ENCODE measurements at regions not wholly inside any gene's neighbourhood (a gene's known extent, or its start where the extent isn't known, plus 50 kb on each side); places are given as distances from the start of the nearest gene placed in this dataset.

- no peaks in the 10 kb centered on the region for H4K20me1 ChIP-seq (ENCODE audit: insufficient read depth, low read length)
- no peak overlapping the region for H2AK9ac ChIP-seq (replicated peaks; ENCODE audit: low read depth, low read length, poor library complexity)
- DNase-seq (no peak), ATAC-seq (ENCODE audit: low read depth) (no peak)
- H3K18ac ChIP-seq (ENCODE audit: low read depth, low read length): no peak overlapping the region
- H4K91ac ChIP-seq (ENCODE audit: insufficient read depth, low read depth, low read length): no peak overlapping the region
- H4K8ac ChIP-seq (ENCODE audit: low read depth in 2 of 2, low read length in 2 of 2): no peak overlapping the region
- ChIA-PET POLR2A (ENCODE audit: unreplicated experiment) (no interaction called here), CTCF (no interaction called here)
- H2BK20ac ChIP-seq (ENCODE audit: low read depth, low read length): no peak overlapping the region
- dilution Hi-C loops (cut with HindIII; ENCODE audit: low sequenced_read_pairs, unreplicated experiment) (no loop called here), in situ Hi-C loops (cut with MboI; ENCODE audit: low sequenced_read_pairs) (no loop called here), intact Hi-C loops (cut with micrococcal nuclease) (no loop called here)
- H3K4me1 ChIP-seq (ENCODE audit: control insufficient read depth, insufficient read depth, low read length): peaks cover 2% of the 10 kb centered on the region; the same call in 1 of the 2 replicates
- H3K9me3 ChIP-seq (ENCODE audit: control insufficient read depth, insufficient read depth, low read length): peaks cover 3% of the 10 kb centered on the region
- no peak overlapping the region for H3K27ac ChIP-seq (ENCODE audit: insufficient read depth, low read length)
- TF ChIP-seq MXI1 (IDR thresholded peaks at IDR 0.05; ENCODE audit: borderline replicate concordance, low read depth, low read length) (no peak), RFX5 (IDR thresholded peaks at IDR 0.05; ENCODE audit: low read depth, low read length) (no peak), CHD1 (IDR thresholded peaks at IDR 0.05; ENCODE audit: low read depth, low read length) (no peak), CEBPB (IDR thresholded peaks at IDR 0.05; ENCODE audit: low read depth, low read length) (no peak), FOS (IDR thresholded peaks at IDR 0.05; ENCODE audit: low read depth, low read length) (no peak), MAFK (IDR thresholded peaks at IDR 0.05; ENCODE audit: low read depth, low read length) (peak; percentile 53), RCOR1 (IDR thresholded peaks at IDR 0.05; ENCODE audit: insufficient replicate concordance, low read length) (no peak), BHLHE40 (IDR thresholded peaks at IDR 0.05; ENCODE audit: low read depth, low read length) (no peak)
- H3K79me1 ChIP-seq (ENCODE audit: low read depth in 1 of 2, low read length in 2 of 2): no peaks in the 10 kb centered on the region
- no peak overlapping the region for H2BK5ac ChIP-seq (ENCODE audit: low read depth, low read length, poor library complexity, severe bottlenecking)
- no peak overlapping the region for H3K4me2 ChIP-seq (ENCODE audit: low read depth, low read length)
- no peak overlapping the region for H3K4ac ChIP-seq (ENCODE audit: low read depth, low read length)
- no peaks in the 10 kb centered on the region for H3K27me3 ChIP-seq (ENCODE audit: control insufficient read depth, insufficient read depth, low read length)
- no peaks in the 10 kb centered on the region for H3K9me1 ChIP-seq (ENCODE audit: insufficient read depth, low read length)
- H4K5ac ChIP-seq (ENCODE audit: low read depth, low read length): no peak overlapping the region
- H2AFZ ChIP-seq (replicated peaks; ENCODE audit: low read length, poor library complexity): no peak overlapping the region
- H3K23ac ChIP-seq (ENCODE audit: low read depth, low read length): no peak overlapping the region
- no peak overlapping the region for H3K9ac ChIP-seq (ENCODE audit: low read depth, low read length)
- no peak overlapping the region for H3K4me3 ChIP-seq (ENCODE audit: insufficient read depth, low read depth, low read length)
- no peak overlapping the region for H2BK15ac ChIP-seq (ENCODE audit: low read depth, low read length)
- no peaks in the 10 kb centered on the region for H3K36me3 ChIP-seq (ENCODE audit: control insufficient read depth, insufficient read depth, low read length)
- no peak overlapping the region for H3K14ac ChIP-seq (replicated peaks; ENCODE audit: low read depth, low read length)
- no peak overlapping the region for H2BK120ac ChIP-seq (ENCODE audit: low read depth, low read length)
- no peak overlapping the region for H2AK5ac ChIP-seq (ENCODE audit: low read depth, low read length)
- BruUV-seq (replicated peaks): no TSS peak
- no CpG with 5 or more reads among the region's 1 CpG for WGBS, 2 experiments (ENCODE audit: extremely low coverage in 2 of 2, insufficient read length in 1 of 2)
- no peak overlapping the region for H3K56ac ChIP-seq (ENCODE audit: extremely low read depth, insufficient read depth, low read length)
Observed at GRCh38 chr6:132045877-132046276, 94.7 kb upstream of the CCN2 start.

All from IMR-90 (cell line).